GM12891 (cell line): ENCODE measurements at regions not wholly inside any gene's neighbourhood (a gene's known extent, or its start where the extent isn't known, plus 50 kb on each side); places are given as distances from the start of the nearest gene placed in this dataset.
"Not testable (repeated sequence)": the region's sequence is repeated elsewhere in the genome, so short reads cannot be mapped to it uniquely, and the experiment has no call there.

Source experiments
- POLR2A ChIP-seq: IDR thresholded peaks from 2 replicates; pipeline ENCODE4 v1.6.1; 2011; ENCODE audit warnings: low read depth, low read length, control low read depth
- POLR2AphosphoS5 ChIP-seq: IDR thresholded peaks from 2 replicates; pipeline ENCODE4 v1.6.1; 2011; ENCODE audit warnings: low read depth, low read length, control low read depth
- POU2F2 ChIP-seq: IDR thresholded peaks from 2 replicates; pipeline ENCODE4 v1.6.1; 2011; ENCODE audit warnings: low read depth, mild to moderate bottlenecking, control low read depth, low read length, moderate library complexity

DNA sequence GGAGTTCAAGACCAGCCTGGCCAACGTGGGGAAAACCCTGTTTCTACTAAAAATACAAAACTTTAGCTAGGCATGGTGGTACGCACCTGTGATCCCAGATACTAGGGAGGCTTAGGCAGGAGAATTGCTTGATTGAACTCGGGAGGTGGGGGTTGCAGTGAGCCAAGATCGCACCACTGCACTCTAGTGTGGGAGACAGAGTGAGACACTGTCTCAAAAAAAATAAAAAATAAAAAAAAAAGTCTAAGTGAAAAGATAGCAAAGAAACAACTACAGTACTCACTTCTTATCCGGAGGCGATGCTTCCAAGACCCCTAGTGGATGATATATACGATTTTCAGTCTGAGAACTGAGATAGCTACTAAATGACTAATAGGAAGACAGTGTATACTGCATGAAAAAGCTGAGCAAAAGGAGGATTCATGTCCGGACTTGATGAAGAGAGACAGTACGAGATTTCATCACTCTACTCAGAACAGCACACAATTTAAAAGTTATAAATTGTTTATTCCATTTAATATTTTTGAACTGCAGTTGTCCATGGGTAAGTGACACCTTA is 138.7 kb upstream of the GOLGA6L6 start:
- TF ChIP-seq POU2F2, POLR2AphosphoS5, POLR2A: not testable (repeated sequence)
